ENCODE measurements at regions not wholly inside any gene's neighbourhood (a gene's known extent, or its start where the extent isn't known, plus 50 kb on each side); places are given as distances from the start of the nearest gene placed in this dataset.

DNA sequence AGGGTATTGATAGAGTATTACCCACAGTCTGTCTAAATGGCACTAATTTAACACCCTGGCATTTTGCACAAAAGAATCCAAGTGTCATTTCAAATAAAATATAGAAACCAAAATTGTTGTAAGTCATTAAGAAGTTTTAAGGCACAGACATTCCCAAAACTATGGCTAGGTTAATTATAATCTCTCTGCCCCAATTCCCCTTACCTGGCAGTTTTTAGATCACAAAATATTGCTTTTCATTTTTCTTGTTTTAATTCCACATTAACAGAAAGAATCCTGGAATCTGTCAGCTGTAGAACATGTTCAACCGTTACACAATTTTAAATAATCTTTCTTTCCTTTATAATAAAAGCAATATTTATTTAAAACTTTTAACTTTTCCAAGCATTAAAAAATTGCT, 56.1 kb upstream of the PALS2 start:
- Histone ChIP-seq H3K9me3 (no peaks in the 10 kb centered on the region), H3K27ac (no peak overlapping the region)

DNA sequence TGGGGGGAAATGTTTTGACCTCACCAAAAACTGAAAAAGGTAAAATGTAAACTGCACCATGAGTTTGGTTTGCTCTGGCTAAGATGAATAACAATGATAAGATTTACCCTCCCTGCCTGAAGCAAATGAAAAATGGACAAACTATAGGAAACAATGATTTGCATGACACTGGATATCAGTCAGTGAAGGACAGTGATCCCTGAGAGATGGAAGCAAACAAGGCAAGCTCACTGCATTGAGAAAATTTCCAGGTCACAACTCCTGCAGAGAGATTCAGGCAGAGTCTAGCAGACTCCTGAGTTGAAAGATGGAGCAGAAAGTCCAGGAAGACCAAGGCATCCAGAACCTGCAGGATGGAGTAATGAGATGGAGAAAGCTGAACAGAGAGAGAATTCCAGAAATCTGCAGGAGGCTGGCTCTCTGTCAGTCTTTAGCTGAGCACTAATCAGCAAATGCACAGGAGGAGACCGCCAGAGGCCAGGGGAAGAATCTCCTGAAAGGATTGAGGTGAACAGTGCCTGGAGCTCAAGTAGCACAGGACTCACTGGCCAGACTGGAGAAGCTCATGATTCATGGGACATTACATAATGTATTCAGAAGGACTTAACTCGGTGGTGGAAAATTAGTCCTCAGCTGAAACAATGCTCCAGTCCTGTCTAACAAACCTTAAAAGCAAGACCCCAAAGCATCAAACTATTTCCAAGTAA, 51.2 kb upstream of the PALS2 start:
- H3K36me3 ChIP-seq (replicated peaks in 1 of 2; ENCODE audit: insufficient read depth in 1 of 2, low read depth in 2 of 2): no peaks in the 10 kb centered on the region
- no peak for ATAC-seq
- H3K27ac ChIP-seq: no peak overlapping the region
- TF ChIP-seq, protein P1, sequence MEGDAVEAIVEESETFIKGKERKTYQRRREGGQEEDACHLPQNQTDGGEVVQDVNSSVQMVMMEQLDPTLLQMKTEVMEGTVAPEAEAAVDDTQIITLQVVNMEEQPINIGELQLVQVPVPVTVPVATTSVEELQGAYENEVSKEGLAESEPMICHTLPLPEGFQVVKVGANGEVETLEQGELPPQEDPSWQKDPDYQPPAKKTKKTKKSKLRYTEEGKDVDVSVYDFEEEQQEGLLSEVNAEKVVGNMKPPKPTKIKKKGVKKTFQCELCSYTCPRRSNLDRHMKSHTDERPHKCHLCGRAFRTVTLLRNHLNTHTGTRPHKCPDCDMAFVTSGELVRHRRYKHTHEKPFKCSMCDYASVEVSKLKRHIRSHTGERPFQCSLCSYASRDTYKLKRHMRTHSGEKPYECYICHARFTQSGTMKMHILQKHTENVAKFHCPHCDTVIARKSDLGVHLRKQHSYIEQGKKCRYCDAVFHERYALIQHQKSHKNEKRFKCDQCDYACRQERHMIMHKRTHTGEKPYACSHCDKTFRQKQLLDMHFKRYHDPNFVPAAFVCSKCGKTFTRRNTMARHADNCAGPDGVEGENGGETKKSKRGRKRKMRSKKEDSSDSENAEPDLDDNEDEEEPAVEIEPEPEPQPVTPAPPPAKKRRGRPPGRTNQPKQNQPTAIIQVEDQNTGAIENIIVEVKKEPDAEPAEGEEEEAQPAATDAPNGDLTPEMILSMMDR (IDR thresholded peaks at IDR 0.05): no peak
- TF ChIP-seq POLR2A (IDR thresholded peaks at IDR 0.05): no peak
- H3K27me3 ChIP-seq: no peaks in the 10 kb centered on the region
- H3K4me1 ChIP-seq: no peaks in the 10 kb centered on the region
- no peak overlapping the region for H3K4me3 ChIP-seq
- no peak for DNase-seq
- intact Hi-C loops (cut with DNase I): no loop called here
- no peaks in the 10 kb centered on the region for H3K9me3 ChIP-seq
- WGBS, 2 donors: 74% methylated on average over 2 of the region's 2 CpGs

More for the DNA sequence above, 56.1 kb upstream of the PALS2 start:
- DNase-seq (no peak), ATAC-seq (no peak)
- H3K4me1 ChIP-seq: no peaks in the 10 kb centered on the region
- TF ChIP-seq POLR2A (IDR thresholded peaks at IDR 0.05): no peak
- TF ChIP-seq, protein P1 (IDR thresholded peaks at IDR 0.05): no peak
- no peak overlapping the region for H3K4me3 ChIP-seq
- intact Hi-C loops (cut with DNase I): no loop called here
- H3K36me3 ChIP-seq (replicated peaks in 1 of 2; ENCODE audit: insufficient read depth in 1 of 2, low read depth in 2 of 2): no peaks in the 10 kb centered on the region
- WGBS, 2 donors: 78 to 79% methylated on average over 1 of the region's 1 CpG
- no peaks in the 10 kb centered on the region for H3K27me3 ChIP-seq
